H1 (cell line): ENCODE measurements at regions not wholly inside any gene's neighbourhood (a gene's known extent, or its start where the extent isn't known, plus 50 kb on each side); places are given as distances from the start of the nearest gene placed in this dataset.

Experiments
- TF ChIP-seq, protein P1 (sequence below): IDR thresholded peaks from 2 replicates; pipeline ENCODE4 v1.6.1; 2012; ENCODE audit warnings: inconsistent platforms
- TF ChIP-seq, protein P2 (sequence below), 3 experiments: IDR thresholded peaks; 1 replicate in 2 of 3; 2 replicates in 1 of 3; pipeline versions ENCODE4 v1.5.1 to v1.6.1; 2011; ENCODE audit warnings: low read length in 3 of 3, mild to moderate bottlenecking in 3 of 3, inconsistent platforms in 2 of 3, low read depth in 1 of 3, moderate library complexity in 1 of 3; ENCODE audit not compliant: insufficient read depth in 1 of 3; ENCODE audit errors: control extremely low read depth in 1 of 3

DNA sequence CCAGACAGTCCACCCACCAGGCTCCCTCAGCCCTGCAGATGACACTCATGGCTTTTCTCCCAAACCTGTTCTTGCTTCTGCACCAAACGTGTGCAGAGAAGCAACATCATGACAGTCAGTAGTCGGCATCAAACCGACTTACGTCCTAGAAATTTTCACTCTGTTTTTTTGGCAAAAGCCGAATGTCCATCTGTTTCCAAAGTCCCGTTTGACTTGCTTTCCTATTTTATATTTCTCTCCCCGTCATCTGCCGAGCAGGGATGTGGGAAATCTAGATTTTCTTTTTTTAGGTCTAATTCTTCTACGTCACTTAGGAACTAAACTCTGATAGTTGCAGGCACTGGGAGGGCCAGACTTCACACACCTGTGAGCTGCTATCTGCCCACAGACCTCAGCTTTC lies 104.9 kb downstream of the RMI2 start:
- TF ChIP-seq, protein P1, sequence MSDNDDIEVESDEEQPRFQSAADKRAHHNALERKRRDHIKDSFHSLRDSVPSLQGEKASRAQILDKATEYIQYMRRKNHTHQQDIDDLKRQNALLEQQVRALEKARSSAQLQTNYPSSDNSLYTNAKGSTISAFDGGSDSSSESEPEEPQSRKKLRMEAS = no peak
- TF ChIP-seq, protein P2, sequence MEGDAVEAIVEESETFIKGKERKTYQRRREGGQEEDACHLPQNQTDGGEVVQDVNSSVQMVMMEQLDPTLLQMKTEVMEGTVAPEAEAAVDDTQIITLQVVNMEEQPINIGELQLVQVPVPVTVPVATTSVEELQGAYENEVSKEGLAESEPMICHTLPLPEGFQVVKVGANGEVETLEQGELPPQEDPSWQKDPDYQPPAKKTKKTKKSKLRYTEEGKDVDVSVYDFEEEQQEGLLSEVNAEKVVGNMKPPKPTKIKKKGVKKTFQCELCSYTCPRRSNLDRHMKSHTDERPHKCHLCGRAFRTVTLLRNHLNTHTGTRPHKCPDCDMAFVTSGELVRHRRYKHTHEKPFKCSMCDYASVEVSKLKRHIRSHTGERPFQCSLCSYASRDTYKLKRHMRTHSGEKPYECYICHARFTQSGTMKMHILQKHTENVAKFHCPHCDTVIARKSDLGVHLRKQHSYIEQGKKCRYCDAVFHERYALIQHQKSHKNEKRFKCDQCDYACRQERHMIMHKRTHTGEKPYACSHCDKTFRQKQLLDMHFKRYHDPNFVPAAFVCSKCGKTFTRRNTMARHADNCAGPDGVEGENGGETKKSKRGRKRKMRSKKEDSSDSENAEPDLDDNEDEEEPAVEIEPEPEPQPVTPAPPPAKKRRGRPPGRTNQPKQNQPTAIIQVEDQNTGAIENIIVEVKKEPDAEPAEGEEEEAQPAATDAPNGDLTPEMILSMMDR (IDR thresholded peaks at IDR 0.05; ENCODE audit: control extremely low read depth in 1 of 3, insufficient read depth in 1 of 3, low read depth in 1 of 3, low read length in 3 of 3) = no peak
